ENCODE measurements at regions not wholly inside any gene's neighbourhood (a gene's known extent, or its start where the extent isn't known, plus 50 kb on each side); places are given as distances from the start of the nearest gene placed in this dataset.

DNA sequence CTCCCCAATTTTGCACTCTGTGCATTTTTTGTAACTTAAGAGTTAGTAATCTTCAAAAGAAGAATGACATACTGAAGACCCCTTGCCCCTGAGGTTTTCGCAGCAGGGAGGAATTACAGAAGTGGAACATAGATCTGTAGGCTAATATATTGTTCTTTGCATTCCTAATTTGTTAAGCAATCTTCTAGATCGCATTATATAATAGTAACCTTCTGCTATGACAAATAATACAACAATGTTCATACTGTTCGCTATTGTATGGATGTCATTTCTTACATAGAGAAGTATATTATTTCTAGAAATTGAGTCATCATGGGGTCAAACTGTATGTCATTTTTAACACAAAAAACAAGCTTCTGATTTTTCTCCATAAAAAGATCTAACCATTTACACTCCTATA lies 95.8 kb upstream of the TGFBR2 start (continued):
- TF ChIP-seq ZNF114 (CRISPR knock-in tag; IDR thresholded peaks at IDR 0.05) = no peak
- no peak for TF ChIP-seq CREB1 (CRISPR knock-in tag; IDR thresholded peaks at IDR 0.05; ENCODE audit: low read depth)
- TF ChIP-seq STAT1 (IDR thresholded peaks at IDR 0.05; ENCODE audit: unreplicated experiment) = no peak
- no peak for TF ChIP-seq EZH2 (IDR thresholded peaks at IDR 0.05; ENCODE audit: low read depth, unreplicated experiment)
- no peak for TF ChIP-seq JUNB (IDR thresholded peaks at IDR 0.05; ENCODE audit: unreplicated experiment)
- no peak for TF ChIP-seq ZNF331 (CRISPR knock-in tag; IDR thresholded peaks at IDR 0.05; ENCODE audit: low read depth)
- TF ChIP-seq, protein P1, sequence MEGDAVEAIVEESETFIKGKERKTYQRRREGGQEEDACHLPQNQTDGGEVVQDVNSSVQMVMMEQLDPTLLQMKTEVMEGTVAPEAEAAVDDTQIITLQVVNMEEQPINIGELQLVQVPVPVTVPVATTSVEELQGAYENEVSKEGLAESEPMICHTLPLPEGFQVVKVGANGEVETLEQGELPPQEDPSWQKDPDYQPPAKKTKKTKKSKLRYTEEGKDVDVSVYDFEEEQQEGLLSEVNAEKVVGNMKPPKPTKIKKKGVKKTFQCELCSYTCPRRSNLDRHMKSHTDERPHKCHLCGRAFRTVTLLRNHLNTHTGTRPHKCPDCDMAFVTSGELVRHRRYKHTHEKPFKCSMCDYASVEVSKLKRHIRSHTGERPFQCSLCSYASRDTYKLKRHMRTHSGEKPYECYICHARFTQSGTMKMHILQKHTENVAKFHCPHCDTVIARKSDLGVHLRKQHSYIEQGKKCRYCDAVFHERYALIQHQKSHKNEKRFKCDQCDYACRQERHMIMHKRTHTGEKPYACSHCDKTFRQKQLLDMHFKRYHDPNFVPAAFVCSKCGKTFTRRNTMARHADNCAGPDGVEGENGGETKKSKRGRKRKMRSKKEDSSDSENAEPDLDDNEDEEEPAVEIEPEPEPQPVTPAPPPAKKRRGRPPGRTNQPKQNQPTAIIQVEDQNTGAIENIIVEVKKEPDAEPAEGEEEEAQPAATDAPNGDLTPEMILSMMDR (conservative IDR thresholded peaks at IDR 0.05; ENCODE audit: low read depth in 2 of 2) = no peak
- TF ChIP-seq, protein P2, sequence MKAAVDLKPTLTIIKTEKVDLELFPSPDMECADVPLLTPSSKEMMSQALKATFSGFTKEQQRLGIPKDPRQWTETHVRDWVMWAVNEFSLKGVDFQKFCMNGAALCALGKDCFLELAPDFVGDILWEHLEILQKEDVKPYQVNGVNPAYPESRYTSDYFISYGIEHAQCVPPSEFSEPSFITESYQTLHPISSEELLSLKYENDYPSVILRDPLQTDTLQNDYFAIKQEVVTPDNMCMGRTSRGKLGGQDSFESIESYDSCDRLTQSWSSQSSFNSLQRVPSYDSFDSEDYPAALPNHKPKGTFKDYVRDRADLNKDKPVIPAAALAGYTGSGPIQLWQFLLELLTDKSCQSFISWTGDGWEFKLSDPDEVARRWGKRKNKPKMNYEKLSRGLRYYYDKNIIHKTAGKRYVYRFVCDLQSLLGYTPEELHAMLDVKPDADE (IDR thresholded peaks at IDR 0.05) = no peak
- no peak for TF ChIP-seq POLR2AphosphoS5 (IDR thresholded peaks at IDR 0.05; ENCODE audit: low read depth)
- no peak for TF ChIP-seq NANOG (IDR thresholded peaks at IDR 0.05; ENCODE audit: borderline replicate concordance)

DNA sequence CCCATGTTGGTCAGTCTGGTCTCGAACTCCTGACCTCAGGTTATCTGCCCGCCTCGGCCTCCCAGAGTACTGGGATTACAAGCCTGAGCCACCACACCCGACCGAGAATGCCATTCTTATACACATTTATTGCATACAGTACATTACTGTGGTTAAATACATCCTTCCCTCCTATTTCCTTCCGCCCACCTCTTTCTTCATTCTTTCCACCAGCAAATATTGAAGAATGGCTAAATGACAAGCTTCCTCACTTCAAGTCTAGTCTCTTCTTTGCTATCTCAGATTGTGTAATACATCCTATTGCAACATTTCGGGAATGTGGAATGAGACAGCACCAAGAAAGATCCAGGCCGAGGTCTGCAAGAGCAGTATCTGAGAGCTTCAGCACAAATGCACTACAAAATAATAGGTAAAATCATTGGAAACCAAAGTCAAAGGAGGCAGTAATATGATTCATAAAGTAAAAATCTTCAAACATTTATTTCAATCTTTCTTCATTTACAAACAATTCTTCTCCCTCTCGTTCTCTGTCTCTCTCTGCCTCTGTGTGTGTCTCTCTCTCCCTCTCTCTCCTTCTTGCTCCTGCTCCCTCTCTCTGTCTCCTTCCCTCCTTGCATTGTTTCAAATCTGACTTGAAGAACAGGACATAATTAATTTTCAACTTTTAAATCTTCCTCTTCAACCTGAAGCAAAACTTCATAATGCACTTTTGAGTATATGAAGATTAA lies 94.7 kb upstream of the TGFBR2 start:
- no peaks in the 10 kb centered on the region for H3K36me3 ChIP-seq (ENCODE audit: insufficient read depth)
- Mint-ChIP-seq H3K4me3 (no peak overlapping the region), H3K27ac (no peak overlapping the region), H3K4me1 (no peaks in the 10 kb centered on the region), H3K36me3 (ENCODE audit: low read depth) (no peaks in the 10 kb centered on the region), H3K27me3 (ENCODE audit: insufficient read depth, low read depth, poor library complexity) (peaks cover under 1% of the 10 kb centered on the region), H3K9me3 (no peaks in the 10 kb centered on the region)
- H3K4me1 ChIP-seq (ENCODE audit: insufficient read depth) = no peaks in the 10 kb centered on the region
- H4K20me1 ChIP-seq (replicated peaks; ENCODE audit: insufficient read depth) = no peaks in the 10 kb centered on the region
- peaks cover 8% of the 10 kb centered on the region; the same call in 1 of the 2 replicates for H3K9me2 ChIP-seq (ENCODE audit: insufficient read depth)
- H3K4me3 ChIP-seq = no peak overlapping the region
- H3K27me3 ChIP-seq (ENCODE audit: insufficient read depth) = no peaks in the 10 kb centered on the region
- H3F3A ChIP-seq (replicated peaks; ENCODE audit: low read depth) = no peaks in the 10 kb centered on the region
- ATAC-seq (no peak), DNase-seq (ENCODE audit: low spot score) (no peak)
- H3K79me2 ChIP-seq (replicated peaks; ENCODE audit: insufficient read depth) = no peaks in the 10 kb centered on the region
- H2AFZ ChIP-seq = peak overlapping the region; percentile 74
- no peak overlapping the region for H3K4me2 ChIP-seq
- H3K27ac ChIP-seq (ENCODE audit: low read depth) = no peak overlapping the region
- TF ChIP-seq NANOG (IDR thresholded peaks at IDR 0.05; ENCODE audit: borderline replicate concordance) (no peak), STAT1 (IDR thresholded peaks at IDR 0.05; ENCODE audit: unreplicated experiment) (no peak), JUNB (IDR thresholded peaks at IDR 0.05; ENCODE audit: unreplicated experiment) (no peak), POLR2AphosphoS5 (IDR thresholded peaks at IDR 0.05; ENCODE audit: low read depth) (no peak), CREB1 (CRISPR knock-in tag; IDR thresholded peaks at IDR 0.05; ENCODE audit: low read depth) (no peak), ZNF331 (CRISPR knock-in tag; IDR thresholded peaks at IDR 0.05; ENCODE audit: low read depth) (no peak), EZH2 (IDR thresholded peaks at IDR 0.05; ENCODE audit: low read depth, unreplicated experiment) (no peak), EZH2phosphoT487 (IDR thresholded peaks at IDR 0.05; ENCODE audit: unreplicated experiment) (no peak)
- TF ChIP-seq, protein P1 (conservative IDR thresholded peaks at IDR 0.05; ENCODE audit: low read depth in 2 of 2) = no peak
- TF ChIP-seq, protein P3, sequence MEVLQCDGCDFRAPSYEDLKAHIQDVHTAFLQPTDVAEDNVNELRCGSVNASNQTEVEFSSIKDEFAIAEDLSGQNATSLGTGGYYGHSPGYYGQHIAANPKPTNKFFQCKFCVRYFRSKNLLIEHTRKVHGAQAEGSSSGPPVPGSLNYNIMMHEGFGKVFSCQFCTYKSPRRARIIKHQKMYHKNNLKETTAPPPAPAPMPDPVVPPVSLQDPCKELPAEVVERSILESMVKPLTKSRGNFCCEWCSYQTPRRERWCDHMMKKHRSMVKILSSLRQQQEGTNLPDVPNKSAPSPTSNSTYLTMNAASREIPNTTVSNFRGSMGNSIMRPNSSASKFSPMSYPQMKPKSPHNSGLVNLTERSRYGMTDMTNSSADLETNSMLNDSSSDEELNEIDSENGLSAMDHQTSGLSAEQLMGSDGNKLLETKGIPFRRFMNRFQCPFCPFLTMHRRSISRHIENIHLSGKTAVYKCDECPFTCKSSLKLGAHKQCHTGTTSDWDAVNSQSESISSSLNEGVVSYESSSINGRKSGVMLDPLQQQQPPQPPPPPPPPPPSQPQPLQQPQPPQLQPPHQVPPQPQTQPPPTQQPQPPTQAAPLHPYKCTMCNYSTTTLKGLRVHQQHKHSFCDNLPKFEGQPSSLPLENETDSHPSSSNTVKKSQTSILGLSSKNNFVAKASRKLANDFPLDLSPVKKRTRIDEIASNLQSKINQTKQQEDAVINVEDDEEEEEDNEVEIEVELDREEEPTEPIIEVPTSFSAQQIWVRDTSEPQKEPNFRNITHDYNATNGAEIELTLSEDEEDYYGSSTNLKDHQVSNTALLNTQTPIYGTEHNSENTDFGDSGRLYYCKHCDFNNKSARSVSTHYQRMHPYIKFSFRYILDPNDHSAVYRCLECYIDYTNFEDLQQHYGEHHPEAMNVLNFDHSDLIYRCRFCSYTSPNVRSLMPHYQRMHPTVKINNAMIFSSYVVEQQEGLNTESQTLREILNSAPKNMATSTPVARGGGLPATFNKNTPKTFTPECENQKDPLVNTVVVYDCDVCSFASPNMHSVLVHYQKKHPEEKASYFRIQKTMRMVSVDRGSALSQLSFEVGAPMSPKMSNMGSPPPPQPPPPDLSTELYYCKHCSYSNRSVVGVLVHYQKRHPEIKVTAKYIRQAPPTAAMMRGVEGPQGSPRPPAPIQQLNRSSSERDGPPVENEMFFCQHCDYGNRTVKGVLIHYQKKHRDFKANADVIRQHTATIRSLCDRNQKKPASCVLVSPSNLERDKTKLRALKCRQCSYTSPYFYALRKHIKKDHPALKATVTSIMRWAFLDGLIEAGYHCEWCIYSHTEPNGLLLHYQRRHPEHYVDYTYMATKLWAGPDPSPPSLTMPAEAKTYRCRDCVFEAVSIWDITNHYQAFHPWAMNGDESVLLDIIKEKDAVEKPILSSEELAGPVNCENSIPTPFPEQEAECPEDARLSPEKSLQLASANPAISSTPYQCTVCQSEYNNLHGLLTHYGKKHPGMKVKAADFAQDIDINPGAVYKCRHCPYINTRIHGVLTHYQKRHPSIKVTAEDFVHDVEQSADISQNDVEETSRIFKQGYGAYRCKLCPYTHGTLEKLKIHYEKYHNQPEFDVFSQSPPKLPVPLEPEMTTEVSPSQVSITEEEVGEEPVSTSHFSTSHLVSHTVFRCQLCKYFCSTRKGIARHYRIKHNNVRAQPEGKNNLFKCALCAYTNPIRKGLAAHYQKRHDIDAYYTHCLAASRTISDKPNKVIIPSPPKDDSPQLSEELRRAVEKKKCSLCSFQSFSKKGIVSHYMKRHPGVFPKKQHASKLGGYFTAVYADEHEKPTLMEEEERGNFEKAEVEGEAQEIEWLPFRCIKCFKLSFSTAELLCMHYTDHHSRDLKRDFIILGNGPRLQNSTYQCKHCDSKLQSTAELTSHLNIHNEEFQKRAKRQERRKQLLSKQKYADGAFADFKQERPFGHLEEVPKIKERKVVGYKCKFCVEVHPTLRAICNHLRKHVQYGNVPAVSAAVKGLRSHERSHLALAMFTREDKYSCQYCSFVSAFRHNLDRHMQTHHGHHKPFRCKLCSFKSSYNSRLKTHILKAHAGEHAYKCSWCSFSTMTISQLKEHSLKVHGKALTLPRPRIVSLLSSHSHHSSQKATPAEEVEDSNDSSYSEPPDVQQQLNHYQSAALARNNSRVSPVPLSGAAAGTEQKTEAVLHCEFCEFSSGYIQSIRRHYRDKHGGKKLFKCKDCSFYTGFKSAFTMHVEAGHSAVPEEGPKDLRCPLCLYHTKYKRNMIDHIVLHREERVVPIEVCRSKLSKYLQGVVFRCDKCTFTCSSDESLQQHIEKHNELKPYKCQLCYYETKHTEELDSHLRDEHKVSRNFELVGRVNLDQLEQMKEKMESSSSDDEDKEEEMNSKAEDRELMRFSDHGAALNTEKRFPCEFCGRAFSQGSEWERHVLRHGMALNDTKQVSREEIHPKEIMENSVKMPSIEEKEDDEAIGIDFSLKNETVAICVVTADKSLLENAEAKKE (CRISPR knock-in tag; IDR thresholded peaks at IDR 0.05) = no peak

All from GM23338 (cell line).